ENCODE measurements at regions not wholly inside any gene's neighbourhood (a gene's known extent, or its start where the extent isn't known, plus 50 kb on each side); places are given as distances from the start of the nearest gene placed in this dataset.

DNA sequence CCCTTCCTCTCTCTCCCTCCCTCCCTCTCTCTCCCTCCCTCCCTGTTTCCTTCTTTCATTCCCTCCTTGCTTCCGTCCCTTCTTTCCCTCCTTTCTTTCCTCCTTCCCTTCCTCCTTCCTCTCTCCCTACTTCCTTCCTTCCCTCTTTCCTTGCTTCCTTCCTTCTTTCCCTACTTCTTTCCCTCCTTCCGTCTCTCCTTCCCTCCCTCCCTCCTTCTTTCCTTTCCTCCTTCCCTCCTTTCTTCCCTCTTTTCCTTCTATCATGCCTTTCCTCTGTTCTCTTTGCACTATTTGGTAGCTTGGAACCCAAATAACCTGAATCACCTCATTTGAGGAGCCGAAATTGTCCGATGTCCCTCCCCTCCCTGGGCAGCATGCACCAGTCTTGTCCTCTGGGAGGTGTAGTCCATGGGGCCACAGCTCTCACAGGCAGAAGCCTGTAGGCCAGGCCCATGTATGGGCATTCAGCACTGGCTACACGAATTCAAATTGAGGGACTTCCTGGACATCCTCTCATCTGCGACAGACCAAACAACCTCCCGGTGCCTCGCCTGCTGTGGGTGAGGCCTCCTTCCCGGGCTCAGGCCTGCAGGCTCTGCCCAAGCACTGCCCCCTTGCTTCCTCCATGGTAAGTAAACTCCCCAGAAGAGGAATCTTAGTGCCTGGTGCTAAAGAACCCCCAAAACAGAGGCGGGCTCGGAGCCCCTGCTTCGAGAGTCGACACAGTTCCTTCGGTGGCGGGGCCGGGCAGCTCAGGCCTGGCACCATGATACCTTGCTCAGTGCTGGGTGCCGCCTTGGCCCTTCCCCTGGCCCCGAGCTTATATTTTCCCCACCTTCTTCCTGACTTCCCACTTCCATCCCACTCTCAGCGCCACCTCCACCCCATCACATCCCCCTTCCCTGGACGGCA is 454.1 kb upstream of the CADM1 start:
- DNase-seq (ENCODE audit: low spot score) (peak; percentile 33), ATAC-seq (peak; percentile 69)
- Mint-ChIP-seq H3K36me3 (ENCODE audit: low read depth) (no peaks in the 10 kb centered on the region), H3K27me3 (ENCODE audit: insufficient read depth, low read depth, poor library complexity) (no peaks in the 10 kb centered on the region), H3K4me1 (peaks cover 39% of the 10 kb centered on the region), H3K4me3 (no peak overlapping the region), H3K27ac (no peak overlapping the region), H3K9me3 (no peaks in the 10 kb centered on the region)
- H4K20me1 ChIP-seq (replicated peaks; ENCODE audit: insufficient read depth) = no peaks in the 10 kb centered on the region
- H3K4me1 ChIP-seq (ENCODE audit: insufficient read depth) = peaks cover 14% of the 10 kb centered on the region
- TF ChIP-seq, protein P1, sequence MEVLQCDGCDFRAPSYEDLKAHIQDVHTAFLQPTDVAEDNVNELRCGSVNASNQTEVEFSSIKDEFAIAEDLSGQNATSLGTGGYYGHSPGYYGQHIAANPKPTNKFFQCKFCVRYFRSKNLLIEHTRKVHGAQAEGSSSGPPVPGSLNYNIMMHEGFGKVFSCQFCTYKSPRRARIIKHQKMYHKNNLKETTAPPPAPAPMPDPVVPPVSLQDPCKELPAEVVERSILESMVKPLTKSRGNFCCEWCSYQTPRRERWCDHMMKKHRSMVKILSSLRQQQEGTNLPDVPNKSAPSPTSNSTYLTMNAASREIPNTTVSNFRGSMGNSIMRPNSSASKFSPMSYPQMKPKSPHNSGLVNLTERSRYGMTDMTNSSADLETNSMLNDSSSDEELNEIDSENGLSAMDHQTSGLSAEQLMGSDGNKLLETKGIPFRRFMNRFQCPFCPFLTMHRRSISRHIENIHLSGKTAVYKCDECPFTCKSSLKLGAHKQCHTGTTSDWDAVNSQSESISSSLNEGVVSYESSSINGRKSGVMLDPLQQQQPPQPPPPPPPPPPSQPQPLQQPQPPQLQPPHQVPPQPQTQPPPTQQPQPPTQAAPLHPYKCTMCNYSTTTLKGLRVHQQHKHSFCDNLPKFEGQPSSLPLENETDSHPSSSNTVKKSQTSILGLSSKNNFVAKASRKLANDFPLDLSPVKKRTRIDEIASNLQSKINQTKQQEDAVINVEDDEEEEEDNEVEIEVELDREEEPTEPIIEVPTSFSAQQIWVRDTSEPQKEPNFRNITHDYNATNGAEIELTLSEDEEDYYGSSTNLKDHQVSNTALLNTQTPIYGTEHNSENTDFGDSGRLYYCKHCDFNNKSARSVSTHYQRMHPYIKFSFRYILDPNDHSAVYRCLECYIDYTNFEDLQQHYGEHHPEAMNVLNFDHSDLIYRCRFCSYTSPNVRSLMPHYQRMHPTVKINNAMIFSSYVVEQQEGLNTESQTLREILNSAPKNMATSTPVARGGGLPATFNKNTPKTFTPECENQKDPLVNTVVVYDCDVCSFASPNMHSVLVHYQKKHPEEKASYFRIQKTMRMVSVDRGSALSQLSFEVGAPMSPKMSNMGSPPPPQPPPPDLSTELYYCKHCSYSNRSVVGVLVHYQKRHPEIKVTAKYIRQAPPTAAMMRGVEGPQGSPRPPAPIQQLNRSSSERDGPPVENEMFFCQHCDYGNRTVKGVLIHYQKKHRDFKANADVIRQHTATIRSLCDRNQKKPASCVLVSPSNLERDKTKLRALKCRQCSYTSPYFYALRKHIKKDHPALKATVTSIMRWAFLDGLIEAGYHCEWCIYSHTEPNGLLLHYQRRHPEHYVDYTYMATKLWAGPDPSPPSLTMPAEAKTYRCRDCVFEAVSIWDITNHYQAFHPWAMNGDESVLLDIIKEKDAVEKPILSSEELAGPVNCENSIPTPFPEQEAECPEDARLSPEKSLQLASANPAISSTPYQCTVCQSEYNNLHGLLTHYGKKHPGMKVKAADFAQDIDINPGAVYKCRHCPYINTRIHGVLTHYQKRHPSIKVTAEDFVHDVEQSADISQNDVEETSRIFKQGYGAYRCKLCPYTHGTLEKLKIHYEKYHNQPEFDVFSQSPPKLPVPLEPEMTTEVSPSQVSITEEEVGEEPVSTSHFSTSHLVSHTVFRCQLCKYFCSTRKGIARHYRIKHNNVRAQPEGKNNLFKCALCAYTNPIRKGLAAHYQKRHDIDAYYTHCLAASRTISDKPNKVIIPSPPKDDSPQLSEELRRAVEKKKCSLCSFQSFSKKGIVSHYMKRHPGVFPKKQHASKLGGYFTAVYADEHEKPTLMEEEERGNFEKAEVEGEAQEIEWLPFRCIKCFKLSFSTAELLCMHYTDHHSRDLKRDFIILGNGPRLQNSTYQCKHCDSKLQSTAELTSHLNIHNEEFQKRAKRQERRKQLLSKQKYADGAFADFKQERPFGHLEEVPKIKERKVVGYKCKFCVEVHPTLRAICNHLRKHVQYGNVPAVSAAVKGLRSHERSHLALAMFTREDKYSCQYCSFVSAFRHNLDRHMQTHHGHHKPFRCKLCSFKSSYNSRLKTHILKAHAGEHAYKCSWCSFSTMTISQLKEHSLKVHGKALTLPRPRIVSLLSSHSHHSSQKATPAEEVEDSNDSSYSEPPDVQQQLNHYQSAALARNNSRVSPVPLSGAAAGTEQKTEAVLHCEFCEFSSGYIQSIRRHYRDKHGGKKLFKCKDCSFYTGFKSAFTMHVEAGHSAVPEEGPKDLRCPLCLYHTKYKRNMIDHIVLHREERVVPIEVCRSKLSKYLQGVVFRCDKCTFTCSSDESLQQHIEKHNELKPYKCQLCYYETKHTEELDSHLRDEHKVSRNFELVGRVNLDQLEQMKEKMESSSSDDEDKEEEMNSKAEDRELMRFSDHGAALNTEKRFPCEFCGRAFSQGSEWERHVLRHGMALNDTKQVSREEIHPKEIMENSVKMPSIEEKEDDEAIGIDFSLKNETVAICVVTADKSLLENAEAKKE (CRISPR knock-in tag; IDR thresholded peaks at IDR 0.05) = no peak
- TF ChIP-seq EZH2 (IDR thresholded peaks at IDR 0.05; ENCODE audit: low read depth, unreplicated experiment) (no peak), ZNF331 (CRISPR knock-in tag; IDR thresholded peaks at IDR 0.05; ENCODE audit: low read depth) (no peak), JUNB (IDR thresholded peaks at IDR 0.05; ENCODE audit: unreplicated experiment) (no peak), CTCF (conservative IDR thresholded peaks at IDR 0.05; ENCODE audit: low read depth in 2 of 2) (peak; percentile 15 to 28; a peak in 2 of 4 replicates)
- H3K4me3 ChIP-seq = no peak overlapping the region
- H3K79me2 ChIP-seq (replicated peaks; ENCODE audit: insufficient read depth) = no peaks in the 10 kb centered on the region
- H3K36me3 ChIP-seq (ENCODE audit: insufficient read depth) = no peaks in the 10 kb centered on the region
- H3F3A ChIP-seq (replicated peaks; ENCODE audit: low read depth) = no peaks in the 10 kb centered on the region
- no peak overlapping the region for H3K27ac ChIP-seq (ENCODE audit: low read depth)
- H3K27me3 ChIP-seq (ENCODE audit: insufficient read depth) = no peaks in the 10 kb centered on the region
- no peaks in the 10 kb centered on the region for H3K9me2 ChIP-seq (ENCODE audit: insufficient read depth)
- no peak overlapping the region for H3K4me2 ChIP-seq
- H2AFZ ChIP-seq = peak overlapping the region; percentile 81
